Inflammatory macrophage (primary cell): ENCODE measurements at regions not wholly inside any gene's neighbourhood (a gene's known extent, or its start where the extent isn't known, plus 50 kb on each side); places are given as distances from the start of the nearest gene placed in this dataset.
A peak's percentile ranks its signal among the peaks of the same experiment; 100 is the strongest.

Experiments
- DNase-seq, 2 donors: peaks; one replicate each; pipeline ENCODE4 v3.0.0-alpha.2; 2020 to 2022

DNA sequence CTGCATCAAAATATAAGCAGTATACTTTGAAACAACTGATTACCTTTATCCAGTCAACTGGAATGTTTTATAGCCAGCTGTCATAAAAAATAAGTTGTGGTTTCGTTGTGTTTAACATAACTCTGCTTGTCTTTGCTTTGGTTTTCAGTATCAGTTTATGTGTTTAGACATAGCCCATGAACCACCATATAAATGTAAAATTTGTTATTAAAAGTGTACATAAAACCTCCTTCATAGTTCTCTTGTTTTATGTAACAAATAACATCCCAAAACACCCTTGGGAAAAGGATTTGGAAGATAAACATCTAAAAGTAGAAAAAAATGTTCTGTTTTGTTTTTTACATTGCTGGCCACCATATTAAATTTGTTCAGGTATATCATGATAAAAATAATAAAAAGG is 347.0 kb upstream of the PROK2 start:
- no peak for DNase-seq

DNA sequence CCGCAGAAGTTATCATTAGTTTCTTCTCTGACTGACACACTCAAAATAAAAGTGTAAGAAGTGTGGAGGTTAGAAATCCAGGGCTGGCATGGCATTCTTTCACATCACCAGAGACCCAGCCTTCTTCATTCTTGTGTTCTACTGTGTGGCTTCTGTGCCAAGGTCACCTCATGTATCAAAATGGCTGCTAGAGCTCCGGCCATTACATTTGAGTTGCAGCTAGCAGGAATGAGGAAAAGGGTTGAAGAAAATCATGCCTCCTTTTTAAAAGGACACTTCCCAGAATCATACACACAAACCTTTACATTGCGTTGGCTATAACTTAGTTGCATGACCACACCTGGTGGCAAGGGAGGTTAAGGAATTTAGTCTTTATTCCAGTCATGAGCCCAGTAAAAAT is 345.6 kb upstream of the PROK2 start:
- DNase-seq, result no peak

DNA sequence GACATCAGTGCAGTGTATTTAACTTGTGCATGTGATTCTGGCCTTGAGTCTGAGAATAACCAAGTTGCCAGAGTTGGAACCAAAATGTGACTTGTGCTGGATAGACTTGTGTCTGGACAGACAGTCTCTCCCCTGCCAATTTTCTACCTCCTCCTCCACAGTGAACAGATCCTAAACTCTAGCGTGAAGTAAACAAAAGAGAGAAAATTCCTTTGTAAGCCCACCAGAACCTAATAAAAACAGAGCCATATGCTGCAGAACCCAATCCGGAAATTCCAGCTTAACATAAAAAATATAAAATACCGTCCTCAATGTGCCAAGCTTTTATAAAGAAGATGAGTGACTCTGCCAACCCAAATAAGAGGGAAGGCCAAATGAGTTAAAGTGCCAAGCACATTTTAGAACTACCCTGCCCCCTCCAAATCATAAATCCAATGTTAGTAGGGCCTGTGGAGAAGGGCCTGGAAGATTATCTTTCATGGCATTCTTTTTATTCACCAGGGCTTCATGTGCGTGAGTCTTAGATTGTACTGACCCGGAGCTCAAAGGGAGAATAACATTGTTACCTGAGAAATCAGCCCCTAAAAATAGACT is 344.6 kb upstream of the PROK2 start:
- DNase-seq, result no peak

DNA sequence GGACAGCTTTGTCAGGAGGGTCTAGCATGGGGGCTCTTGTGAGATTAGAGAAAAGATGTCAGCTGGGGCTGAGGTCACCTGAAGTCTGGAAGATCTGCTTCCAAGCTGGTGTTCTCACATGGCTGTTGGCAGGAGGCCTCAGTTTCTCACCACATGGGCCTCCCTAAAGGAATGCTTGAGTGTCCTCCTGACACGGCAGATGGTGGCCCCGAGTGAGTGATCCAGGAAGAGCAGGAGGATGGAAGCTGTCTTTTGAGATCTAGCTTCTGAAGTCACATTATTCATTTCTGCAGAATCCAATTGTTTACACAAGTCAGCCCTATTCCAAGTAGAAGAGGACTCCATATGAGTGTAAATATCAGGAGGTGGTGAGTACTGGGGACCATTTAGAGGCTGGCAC is 344.0 kb upstream of the PROK2 start:
- DNase-seq, result no peak

DNA sequence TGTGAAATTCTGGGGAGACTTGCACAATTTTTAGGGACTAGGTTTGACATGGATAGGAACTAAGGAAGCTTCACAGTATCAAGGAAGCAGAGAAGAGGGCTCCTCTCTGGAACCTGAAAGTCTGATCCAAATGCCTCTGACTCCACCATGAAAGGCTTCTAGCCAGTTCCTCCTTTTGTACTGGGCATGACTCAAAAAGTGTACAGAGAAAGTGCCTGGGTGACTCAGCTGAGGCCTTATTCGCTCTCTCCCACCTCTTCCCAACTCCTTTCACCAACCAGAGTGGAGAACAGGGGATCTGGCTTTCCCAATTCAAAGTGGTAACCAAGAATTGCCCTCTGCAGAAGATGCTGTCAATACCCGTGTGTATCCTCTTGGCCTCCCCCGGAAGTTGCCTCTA is 342.9 kb upstream of the PROK2 start:
- DNase-seq, result peak; percentile 85 to 87

DNA sequence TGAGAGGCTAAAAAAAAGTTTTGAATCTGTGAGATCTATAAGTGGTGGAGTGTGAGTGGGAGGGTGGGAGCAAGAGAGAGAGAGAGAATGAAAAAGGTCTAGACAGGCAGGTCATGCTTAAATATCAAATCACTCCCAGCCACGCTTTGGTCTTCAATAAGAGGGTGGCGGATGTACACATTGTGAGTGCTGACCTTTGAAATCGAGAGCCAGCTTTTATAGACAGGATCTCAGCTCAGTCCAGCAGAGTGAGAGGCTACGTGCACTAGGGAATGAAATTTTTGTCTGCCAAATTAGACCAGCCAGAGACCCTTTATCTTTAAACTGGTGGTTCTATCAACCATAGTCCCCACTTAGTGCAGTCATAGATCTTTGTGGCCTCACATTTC is 342.3 kb upstream of the PROK2 start:
- DNase-seq, result no peak

DNA sequence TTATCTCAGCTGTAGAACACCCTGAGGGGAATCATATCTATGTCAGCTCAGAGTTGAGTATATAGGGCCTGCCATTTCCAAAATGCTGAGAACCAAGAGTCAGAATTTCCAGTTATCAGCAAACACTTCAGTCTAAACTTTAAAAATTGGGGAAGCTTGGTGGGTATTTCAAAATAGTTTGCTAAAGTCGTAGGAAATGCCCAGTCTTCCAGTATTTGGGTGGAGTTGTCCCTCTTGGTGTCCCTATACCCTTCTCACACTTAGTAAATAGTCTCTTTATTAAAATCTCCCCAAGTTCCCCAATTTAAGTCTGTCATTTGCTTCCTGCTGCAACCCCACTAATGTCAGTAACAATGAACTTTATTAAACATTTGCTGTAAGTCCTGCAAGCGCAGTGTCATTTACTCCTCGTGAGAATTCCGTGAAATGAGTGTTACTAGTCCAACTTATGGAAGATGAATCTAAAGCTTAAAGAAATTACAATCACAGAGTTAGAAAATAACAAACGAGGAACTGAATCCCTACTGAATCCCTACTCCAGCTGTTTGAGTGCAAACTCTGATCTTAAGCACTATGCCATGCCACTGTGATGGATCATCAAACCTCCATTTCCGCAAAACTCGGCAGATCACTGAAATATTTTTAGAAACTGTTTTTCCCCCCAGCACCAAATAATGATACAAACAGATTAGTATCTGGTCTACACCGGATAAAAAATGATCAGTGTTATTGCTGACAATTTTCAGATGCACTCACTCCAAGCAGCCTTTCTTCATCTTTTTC is 341.7 kb upstream of the PROK2 start:
- DNase-seq, result peak; percentile 16 to 41

DNA sequence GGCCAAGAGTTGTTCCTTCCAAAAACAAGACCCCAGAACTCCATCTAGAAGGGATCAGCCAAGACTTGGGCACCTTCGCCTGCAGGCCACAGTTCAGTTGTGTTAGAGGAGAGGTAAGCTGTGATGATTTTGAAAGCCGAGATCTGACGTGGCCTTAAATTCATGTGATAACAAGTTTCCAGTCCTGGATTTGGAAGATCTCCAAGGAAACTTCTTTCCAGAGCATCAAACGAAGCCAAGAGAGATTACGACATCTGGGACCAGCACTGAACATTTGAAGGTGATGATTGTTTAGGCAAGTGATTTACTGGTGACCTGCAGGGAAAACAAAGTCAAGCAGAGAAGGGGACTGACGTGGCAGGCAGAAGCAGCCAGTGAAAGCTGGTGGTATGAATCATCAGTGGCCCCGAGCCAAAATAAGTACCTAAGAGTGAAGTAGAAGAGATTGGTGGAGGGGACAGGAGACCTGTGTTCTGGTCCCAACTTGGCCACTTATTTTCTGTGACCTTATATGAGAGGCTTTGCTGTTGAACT is 339.0 kb upstream of the PROK2 start:
- no peak for DNase-seq

DNA sequence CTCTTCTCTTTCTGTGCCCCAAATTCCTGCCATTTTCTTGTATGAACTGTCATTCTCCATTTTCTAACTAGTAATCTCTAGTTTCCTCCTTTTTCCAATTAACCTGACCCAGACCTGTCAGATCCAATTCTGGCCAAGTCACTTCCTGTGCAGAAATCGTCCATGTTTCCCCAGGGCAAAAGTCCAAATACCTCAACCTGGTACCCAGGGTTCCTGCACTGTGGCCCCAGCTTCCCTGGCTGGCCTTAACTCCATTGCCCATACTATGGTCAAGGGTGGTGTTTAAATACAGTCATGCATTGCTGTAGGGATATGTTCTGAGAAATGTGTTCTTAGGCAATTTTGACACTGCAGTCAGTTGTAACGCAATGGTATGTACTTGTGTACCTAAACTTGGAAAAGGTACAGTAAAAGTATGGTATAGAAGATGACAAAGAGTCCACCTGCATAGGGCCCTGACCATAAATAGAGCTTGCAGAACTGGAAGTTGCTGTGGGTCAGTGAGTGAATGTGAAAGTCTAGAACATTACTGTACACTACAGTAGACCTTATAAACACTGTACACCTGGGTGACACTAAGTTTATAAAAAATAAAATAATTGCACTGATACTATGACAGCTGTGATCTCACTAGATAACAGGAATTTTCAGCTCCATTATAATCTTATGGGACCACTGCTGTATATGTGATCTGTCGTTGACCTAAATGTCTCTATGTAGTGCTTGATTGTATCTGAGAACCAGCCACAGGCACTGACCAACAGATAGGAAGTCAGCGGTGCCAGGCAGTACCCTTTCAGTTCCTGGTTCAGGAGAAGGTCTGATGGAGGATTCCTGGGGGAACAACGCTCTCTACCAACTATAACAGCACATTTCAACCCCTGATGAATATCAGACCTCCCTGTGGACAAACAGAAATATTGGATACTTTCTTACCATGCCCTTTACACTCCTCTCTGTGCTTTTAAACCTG is 336.1 kb upstream of the PROK2 start:
- DNase-seq, result peak; percentile 15 to 41

DNA sequence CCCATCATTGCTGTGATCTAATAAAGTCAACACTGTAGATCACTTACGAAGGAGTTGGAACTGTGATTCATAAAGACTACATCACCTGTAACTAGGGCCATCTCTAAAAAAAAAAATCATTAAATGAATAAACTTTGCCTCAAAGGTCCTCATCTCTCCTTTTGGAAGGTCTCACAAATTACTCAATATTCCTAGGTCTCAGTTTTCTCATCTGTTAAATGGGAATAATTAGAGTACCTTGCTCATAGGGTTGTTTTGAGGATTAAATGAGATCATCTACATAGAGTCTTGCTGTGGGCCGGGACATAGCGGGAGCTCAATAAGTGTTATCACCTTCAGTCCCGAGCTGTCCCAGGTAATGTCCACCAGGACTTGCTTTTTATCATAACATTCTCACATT is 335.1 kb upstream of the PROK2 start:
- DNase-seq, result no peak

DNA sequence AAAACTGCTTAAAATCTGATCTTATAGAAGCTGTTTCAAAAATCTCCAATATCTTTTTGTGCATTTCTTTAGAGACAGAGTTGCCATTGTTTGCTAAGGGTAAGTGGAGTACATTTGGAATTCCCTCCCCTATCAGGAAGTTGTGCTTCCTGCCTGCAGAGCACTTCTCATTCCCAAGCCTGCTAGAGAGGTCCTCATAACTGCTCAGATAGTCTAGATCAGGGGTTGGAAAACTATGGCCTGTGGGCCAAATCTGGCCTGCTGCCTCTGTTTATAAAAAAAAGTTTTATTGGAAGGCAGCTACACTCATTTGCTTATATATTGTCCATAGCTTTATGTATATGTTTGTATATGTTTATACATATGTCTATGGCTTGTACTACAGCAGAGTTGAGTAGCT is 333.7 kb upstream of the PROK2 start:
- DNase-seq, result no peak

DNA sequence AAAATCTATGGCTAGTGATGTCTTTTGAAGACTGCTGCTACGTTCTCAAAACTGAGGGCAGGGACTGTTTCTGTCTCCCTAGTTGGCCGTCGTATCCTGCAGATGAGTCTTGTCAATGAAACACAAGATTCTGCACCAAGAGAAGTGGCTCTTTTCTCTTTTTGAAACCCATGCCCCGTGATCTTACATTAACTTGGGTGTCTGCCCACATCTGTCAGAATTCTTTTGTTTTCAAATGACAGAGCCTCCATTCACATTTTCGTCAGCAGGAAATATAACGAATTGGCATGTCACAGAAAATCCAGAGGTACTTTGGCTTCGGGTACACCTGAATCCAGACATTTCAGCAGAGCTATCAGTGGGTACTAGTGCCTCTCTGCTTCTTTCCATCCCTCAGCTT is 331.3 kb upstream of the PROK2 start:
- DNase-seq, result no peak

DNA sequence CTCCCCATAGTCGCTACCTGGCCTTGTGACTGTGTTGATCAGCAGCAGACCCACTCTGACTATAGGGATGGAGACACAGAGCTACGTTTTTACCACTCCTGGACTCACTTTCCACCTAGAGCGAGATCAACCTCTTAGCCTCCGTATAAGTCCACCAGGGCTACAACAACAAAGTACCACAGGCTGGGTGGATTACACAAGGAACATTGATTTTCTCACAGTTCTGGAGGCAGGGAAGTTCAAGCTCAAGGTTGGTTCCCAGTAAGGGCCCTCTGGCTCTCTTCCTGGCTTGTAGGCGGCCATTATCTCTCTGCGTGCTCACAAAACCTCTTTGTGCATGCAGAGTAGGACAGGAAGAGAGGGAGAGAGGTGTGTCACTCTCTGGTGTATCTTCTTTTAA is 330.4 kb upstream of the PROK2 start:
- DNase-seq, result no peak

DNA sequence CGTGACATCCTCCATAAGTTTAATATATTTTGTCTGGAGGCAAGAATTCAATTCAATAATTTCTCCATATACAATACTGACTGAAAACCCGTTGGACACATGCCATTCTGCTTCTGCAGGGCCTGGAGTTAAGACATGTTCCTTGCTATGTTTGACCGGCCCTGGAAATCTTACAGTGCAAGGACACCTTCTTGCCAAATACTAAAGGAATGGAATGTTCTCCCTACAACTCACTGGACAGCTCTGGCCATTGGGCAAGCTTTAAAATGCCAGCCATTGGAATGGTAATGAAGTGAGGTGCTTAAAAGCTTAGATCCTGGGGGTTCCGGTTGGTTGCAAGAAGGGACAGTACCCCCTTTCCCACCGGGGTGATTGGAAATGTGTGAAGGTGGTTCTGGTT is 329.8 kb upstream of the PROK2 start:
- DNase-seq, result no peak

DNA sequence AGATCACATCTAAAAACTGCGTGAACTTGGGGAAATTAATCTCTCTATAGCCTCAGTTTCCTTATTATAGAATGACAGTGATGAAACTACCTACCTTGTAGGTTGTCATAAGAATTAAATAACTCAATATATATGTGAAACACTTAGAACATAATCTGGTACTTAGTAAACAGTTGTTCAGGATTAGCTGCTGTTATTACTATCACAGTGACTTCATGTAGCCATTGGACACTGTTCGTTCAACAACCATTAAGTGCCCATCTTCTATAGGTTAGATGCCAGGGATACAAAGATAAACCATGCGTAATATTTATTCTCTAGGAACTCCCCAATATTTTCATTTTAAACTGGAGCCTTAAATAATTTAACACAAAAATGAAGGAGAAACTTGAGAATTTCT is 329.0 kb upstream of the PROK2 start:
- DNase-seq, result no peak

DNA sequence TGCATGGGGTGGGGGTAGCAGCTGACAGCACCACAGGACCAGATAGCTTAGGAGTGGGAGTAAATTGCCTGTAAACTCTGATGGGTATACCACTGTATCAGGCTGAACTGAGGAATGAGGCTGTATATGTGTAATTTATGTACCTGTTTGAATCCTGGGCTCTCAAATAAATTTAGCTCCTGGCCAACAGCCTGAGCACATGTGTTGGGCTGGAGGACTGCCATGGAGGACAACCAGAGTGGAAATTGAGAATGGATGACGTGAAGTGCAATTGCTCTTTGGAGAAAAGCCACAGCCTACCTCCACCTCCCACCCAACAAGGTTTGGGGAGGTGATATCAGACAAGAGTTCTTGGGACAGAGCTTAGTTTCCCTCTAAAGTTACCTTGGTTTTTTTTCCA is 328.6 kb upstream of the PROK2 start:
- no peak for DNase-seq

DNA sequence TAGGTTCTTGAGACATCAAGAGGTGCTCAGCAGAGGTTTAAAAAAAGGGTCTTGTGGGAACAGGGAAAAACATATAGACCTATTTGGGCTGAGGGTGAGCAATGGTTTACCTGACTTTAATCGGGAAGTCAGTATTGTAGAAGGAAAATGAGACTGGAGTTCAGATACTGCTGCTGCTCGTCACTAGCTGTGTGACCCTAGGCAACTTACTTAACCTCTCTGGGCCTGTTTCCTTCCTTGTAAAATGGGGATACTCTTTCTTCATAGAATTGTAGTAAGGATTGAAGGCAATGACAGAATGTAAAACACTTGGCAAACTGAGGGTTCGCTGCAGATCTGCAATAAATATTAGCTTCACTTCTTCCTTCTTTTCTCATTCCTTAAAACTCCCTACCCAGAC is 327.5 kb upstream of the PROK2 start:
- DNase-seq, result no peak

DNA sequence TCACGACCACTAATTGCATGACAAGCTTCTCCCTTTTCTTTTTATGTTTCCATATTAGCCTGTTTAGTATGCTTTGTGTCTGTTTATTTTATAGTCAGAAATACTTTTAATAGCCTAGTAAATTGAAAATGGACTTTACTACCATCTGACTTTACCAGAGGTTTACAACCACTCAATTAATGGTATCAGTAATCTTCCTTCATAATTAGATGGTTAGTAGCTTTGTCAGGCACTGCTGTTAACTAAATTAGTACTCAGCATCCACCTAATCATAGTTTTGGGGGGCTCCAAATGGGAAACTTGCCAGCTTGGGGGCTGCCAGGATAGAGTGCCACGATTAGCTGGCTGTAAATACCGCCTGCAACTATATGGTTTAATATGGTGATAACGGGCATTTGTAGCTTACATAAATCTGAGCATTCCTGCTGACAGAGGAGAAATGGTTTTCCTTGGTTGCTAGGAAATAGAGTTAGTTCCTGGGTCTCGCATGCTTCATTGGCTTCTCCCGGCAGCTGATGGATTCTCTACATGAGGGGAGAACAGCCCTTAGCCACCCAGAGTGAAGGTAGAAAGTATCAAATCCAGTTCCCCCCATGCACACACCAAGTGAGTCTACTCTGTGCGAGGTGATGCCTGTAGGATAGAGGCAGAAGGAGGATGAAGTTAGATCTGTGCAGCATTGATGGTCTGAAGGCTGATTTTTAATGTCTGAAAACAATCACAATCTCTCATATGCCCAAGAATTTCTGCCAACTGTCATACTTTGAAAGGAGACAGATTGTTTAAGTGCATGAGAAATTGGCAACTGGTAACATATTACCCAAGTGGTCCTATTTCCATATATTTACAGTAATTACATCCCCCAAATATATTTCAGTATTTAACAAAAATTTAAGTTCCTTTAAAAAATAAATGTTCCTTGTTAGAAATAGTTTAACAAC is 326.6 kb upstream of the PROK2 start:
- no peak for DNase-seq

DNA sequence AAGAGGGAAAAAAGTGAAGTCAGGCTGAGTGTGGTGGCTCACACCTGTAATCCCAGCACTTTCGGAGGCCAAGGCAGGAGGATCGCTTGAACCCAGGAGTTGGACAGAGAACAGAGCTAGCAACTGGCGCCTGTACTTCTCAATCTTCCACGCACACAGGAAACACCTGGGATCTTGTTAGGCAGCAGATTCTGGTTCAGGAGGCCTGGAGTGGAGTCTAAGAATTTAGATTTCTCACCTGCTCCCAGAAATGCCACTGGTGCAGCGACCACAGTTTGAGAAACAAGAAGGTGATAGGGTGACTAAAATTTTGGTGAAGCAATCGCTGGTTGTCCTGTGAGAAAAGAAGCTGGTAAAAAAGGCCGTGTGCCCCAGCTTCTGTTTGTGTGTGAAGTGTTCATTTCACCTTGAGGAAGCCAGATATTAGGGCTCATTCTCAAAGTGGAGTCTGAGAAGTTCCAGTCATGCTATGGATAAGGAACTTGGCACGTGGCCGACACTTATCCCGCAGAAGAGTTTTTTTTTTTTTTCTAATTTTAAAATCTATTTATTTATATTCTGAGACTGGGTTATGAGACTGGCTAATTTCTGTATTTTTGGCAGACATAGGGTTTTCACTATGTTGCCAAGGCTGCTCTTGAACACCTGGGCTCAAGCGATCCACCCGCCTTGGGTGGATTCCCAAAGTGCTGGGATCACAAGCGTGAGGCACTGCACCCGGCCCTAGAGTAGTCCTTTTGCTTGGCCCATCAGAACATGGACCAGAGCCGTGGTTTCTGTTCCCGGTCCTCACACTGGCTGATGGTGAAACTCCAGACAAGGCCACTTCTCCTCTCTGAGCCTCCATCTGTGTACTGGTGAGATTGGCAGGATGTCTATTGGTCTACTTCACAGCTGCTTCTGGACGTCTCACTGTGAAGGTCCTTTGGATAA is 324.6 kb upstream of the PROK2 start:
- DNase-seq, result peak; percentile 26 to 35

DNA sequence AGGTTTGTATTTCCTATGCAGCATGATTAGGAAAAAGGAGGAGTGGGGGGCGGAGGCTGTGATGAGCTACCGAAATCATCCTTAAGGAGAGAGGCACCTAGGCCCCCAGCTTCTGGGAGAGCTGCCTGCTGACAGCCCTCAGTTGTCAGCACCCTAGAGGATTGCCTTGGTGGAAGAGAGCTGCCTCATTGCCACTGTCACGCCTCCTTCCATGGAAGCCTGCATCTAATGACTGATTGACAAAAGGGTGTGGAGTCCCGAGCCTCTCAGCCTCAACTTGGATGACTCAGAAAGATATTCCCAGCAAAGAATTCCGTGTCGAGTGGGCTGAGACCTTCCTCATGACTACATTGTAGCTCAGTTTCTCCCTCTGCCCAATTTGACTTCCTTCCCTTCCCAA is 320.4 kb upstream of the PROK2 start:
- DNase-seq, result no peak

DNA sequence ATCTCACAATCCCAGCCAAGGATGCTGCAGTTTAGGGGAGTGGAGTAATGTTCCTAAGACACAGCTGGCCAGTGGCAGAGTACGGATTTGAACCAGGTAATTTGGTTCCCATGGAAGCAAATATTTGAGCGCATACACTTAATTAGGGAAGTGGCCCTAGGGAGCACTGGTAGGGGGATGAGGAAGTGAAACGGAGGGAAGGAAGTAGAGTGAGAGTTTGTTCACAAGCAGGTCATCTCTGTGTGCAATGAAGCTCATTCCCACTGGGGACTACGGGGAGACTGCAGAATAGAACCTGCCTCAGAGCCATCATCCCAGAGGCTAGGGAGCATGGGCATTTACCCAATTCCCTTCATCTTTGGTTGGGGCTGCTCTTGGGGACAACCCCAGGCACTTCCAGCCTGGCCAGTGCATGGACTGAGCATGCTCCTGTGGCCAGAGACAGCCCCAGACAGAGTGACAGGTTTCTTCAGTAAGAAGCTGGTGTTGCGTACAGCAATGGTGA is 317.2 kb upstream of the PROK2 start:
- DNase-seq, result peak; percentile 79 to 84
